Epidermal melanocyte (primary cell): ENCODE measurements at regions not wholly inside any gene's neighbourhood (a gene's known extent, or its start where the extent isn't known, plus 50 kb on each side); places are given as distances from the start of the nearest gene placed in this dataset.

Experiments
- DNase-seq: peaks from one replicate; pipeline ENCODE4 v3.0.0; 2011; ENCODE audit warnings: low spot score; ENCODE audit not compliant: insufficient read length

- no peak for DNase-seq
Observed at GRCh38 chr9:127553793-127554192, 58.3 kb upstream of the STXBP1 start.

GRCh38 chr9:127554966-127555839 is 56.9 kb upstream of the STXBP1 start:
- DNase-seq = no peak

- peak; percentile 91 for DNase-seq
Observed at GRCh38 chr9:127555840-127556820, 55.9 kb upstream of the STXBP1 start.

GRCh38 chr9:127556871-127557270 is 55.2 kb upstream of the STXBP1 start:
- DNase-seq = no peak

- peak; percentile 57 for DNase-seq
Observed at GRCh38 chr9:127557466-127557869, 54.6 kb upstream of the STXBP1 start.

GRCh38 chr9:127557998-127558546 is 54.0 kb upstream of the STXBP1 start:
- no peak for DNase-seq

- no peak for DNase-seq
Observed at GRCh38 chr9:127558581-127559246, 53.4 kb upstream of the STXBP1 start.

GRCh38 chr9:127559247-127559680 is 52.8 kb upstream of the STXBP1 start:
- no peak for DNase-seq

GRCh38 chr9:127561491-127562278 is 50.4 kb upstream of the STXBP1 start:
- DNase-seq = peak; percentile 86
